Duodenal mucosa (tissue), 2 donors: ENCODE measurements at regions not wholly inside any gene's neighbourhood (a gene's known extent, or its start where the extent isn't known, plus 50 kb on each side); places are given as distances from the start of the nearest gene placed in this dataset.

Experiments used
- H3K27ac ChIP-seq: one replicate; pipeline ENCODE4 v1.7.0; 2013; ENCODE audit warnings: low read depth, low read length
- H3K27me3 ChIP-seq, 2 donors: one replicate each; pipeline ENCODE4 v1.7.0; 2013; ENCODE audit warnings: low read length in 2 of 2, control low read depth in 1 of 2; ENCODE audit not compliant: insufficient read depth in 2 of 2, control insufficient read depth in 1 of 2
- H3K36me3 ChIP-seq, 2 donors: one replicate each; pipeline ENCODE4 v1.7.0; 2013; ENCODE audit warnings: low read length in 2 of 2, control low read depth in 1 of 2; ENCODE audit not compliant: insufficient read depth in 2 of 2, control insufficient read depth in 1 of 2
- H3K4me1 ChIP-seq, 2 donors: one replicate each; pipeline ENCODE4 v1.7.0; 2013; ENCODE audit warnings: low read length in 2 of 2, control low read depth in 1 of 2; ENCODE audit not compliant: insufficient read depth in 2 of 2, control insufficient read depth in 1 of 2
- H3K4me3 ChIP-seq, 2 donors: one replicate each; pipeline ENCODE4 v1.7.0; 2013; ENCODE audit warnings: low read length in 2 of 2, low read depth in 1 of 2
- H3K9ac ChIP-seq, 2 donors: one replicate each; pipeline ENCODE4 v1.7.0; 2013; ENCODE audit warnings: low read length in 2 of 2, low read depth in 1 of 2
- H3K9me3 ChIP-seq, 2 donors: one replicate each; pipeline ENCODE4 v1.7.0; 2013; ENCODE audit warnings: low read length in 2 of 2, control low read depth in 1 of 2; ENCODE audit not compliant: control insufficient read depth in 1 of 2

- no peak overlapping the region for H3K9ac ChIP-seq
- H3K4me3 ChIP-seq, result no peak overlapping the region
- no peaks in the 10 kb centered on the region for H3K4me1 ChIP-seq
- H3K27ac ChIP-seq, result no peak overlapping the region
- H3K36me3 ChIP-seq, result no peaks in the 10 kb centered on the region
- no peaks in the 10 kb centered on the region for H3K9me3 ChIP-seq
- H3K27me3 ChIP-seq, result no peaks in the 10 kb centered on the region
These were observed 246.8 kb downstream of the TGFB2 start for GRCh38 chr1:218591966-218592365.

GRCh38 chr1:218592688-218593087 lies 247.6 kb downstream of the TGFB2 start:
- no peaks in the 10 kb centered on the region for H3K27me3 ChIP-seq
- no peaks in the 10 kb centered on the region for H3K9me3 ChIP-seq
- no peaks in the 10 kb centered on the region for H3K36me3 ChIP-seq
- no peak overlapping the region for H3K9ac ChIP-seq
- H3K4me3 ChIP-seq, result no peak overlapping the region
- H3K27ac ChIP-seq, result no peak overlapping the region
- no peaks in the 10 kb centered on the region for H3K4me1 ChIP-seq

GRCh38 chr1:218600968-218601367 lies 255.8 kb downstream of the TGFB2 start:
- Histone ChIP-seq H3K27ac (no peak overlapping the region), H3K36me3 (no peaks in the 10 kb centered on the region), H3K9me3 (no peaks in the 10 kb centered on the region), H3K9ac (no peak overlapping the region), H3K27me3 (no peaks in the 10 kb centered on the region), H3K4me1 (no peaks in the 10 kb centered on the region), H3K4me3 (no peak overlapping the region)

GRCh38 chr1:218604217-218604616 lies 259.1 kb downstream of the TGFB2 start:
- Histone ChIP-seq H3K36me3 (no peaks in the 10 kb centered on the region), H3K27me3 (no peaks in the 10 kb centered on the region), H3K4me1 (no peaks in the 10 kb centered on the region), H3K4me3 (no peak overlapping the region), H3K9ac (no peak overlapping the region), H3K27ac (no peak overlapping the region), H3K9me3 (no peaks in the 10 kb centered on the region)

GRCh38 chr1:218611916-218612585 lies 266.9 kb downstream of the TGFB2 start:
- Histone ChIP-seq H3K4me3 (no peak overlapping the region), H3K4me1 (no peaks in the 10 kb centered on the region), H3K36me3 (no peaks in the 10 kb centered on the region), H3K27me3 (no peaks in the 10 kb centered on the region), H3K9ac (no peak overlapping the region), H3K27ac (no peak overlapping the region), H3K9me3 (no peaks in the 10 kb centered on the region)

GRCh38 chr1:218613105-218613504 lies 268.0 kb downstream of the TGFB2 start:
- no peaks in the 10 kb centered on the region for H3K27me3 ChIP-seq

GRCh38 chr1:218614031-218614430 lies 268.9 kb downstream of the TGFB2 start:
- Histone ChIP-seq H3K36me3 (no peaks in the 10 kb centered on the region), H3K9ac (no peak overlapping the region), H3K27ac (no peak overlapping the region), H3K27me3 (no peaks in the 10 kb centered on the region), H3K4me3 (no peak overlapping the region), H3K9me3 (no peaks in the 10 kb centered on the region), H3K4me1 (no peaks in the 10 kb centered on the region)

More at GRCh38 chr1:218613105-218613504, 268.0 kb downstream of the TGFB2 start:
- H3K9ac ChIP-seq, result no peak overlapping the region
- H3K4me3 ChIP-seq, result no peak overlapping the region
- H3K4me1 ChIP-seq, result no peaks in the 10 kb centered on the region
- H3K9me3 ChIP-seq, result no peaks in the 10 kb centered on the region
- H3K36me3 ChIP-seq, result no peaks in the 10 kb centered on the region
- H3K27ac ChIP-seq, result no peak overlapping the region

- Histone ChIP-seq H3K27me3 (no peaks in the 10 kb centered on the region), H3K9me3 (no peaks in the 10 kb centered on the region), H3K9ac (no peak overlapping the region), H3K36me3 (no peaks in the 10 kb centered on the region), H3K4me1 (no peaks in the 10 kb centered on the region), H3K4me3 (no peak overlapping the region), H3K27ac (no peak overlapping the region)
These were observed 271.5 kb downstream of the TGFB2 start for GRCh38 chr1:218616681-218617080.

- Histone ChIP-seq H3K27ac (no peak overlapping the region), H3K9ac (no peak overlapping the region)
These were observed 272.9 kb downstream of the TGFB2 start for GRCh38 chr1:218617986-218618385.

GRCh38 chr1:218620956-218621355 lies 275.8 kb downstream of the TGFB2 start:
- Histone ChIP-seq H3K4me1 (no peaks in the 10 kb centered on the region), H3K9me3 (no peaks in the 10 kb centered on the region), H3K27ac (no peak overlapping the region), H3K27me3 (no peaks in the 10 kb centered on the region), H3K36me3 (no peaks in the 10 kb centered on the region), H3K9ac (no peak overlapping the region), H3K4me3 (no peak overlapping the region)

More at GRCh38 chr1:218617986-218618385, 272.9 kb downstream of the TGFB2 start:
- Histone ChIP-seq H3K27me3 (no peaks in the 10 kb centered on the region), H3K9me3 (no peaks in the 10 kb centered on the region), H3K36me3 (no peaks in the 10 kb centered on the region), H3K4me3 (no peak overlapping the region), H3K4me1 (no peaks in the 10 kb centered on the region)
